NCI-H524 (cell line): ENCODE measurements at regions not wholly inside any gene's neighbourhood (a gene's known extent, or its start where the extent isn't known, plus 50 kb on each side); places are given as distances from the start of the nearest gene placed in this dataset.
"Not testable (repeated sequence)": the region's sequence is repeated elsewhere in the genome, so short reads cannot be mapped to it uniquely, and the experiment has no call there.

Source experiments
- DNase-seq, 2 experiments: peaks; one replicate each; lab custom pipeline; 2025; lab: John Stamatoyannopoulos, UW

- not testable (repeated sequence) for DNase-seq
Observed at GRCh38 chr3:94412936-94413335, 350.1 kb downstream of the NSUN3 start.

GRCh38 chr3:94413336-94414108 lies 350.7 kb downstream of the NSUN3 start:
- DNase-seq, result no peak

GRCh38 chr3:94414418-94414817 lies 351.6 kb downstream of the NSUN3 start:
- no peak for DNase-seq

DNA sequence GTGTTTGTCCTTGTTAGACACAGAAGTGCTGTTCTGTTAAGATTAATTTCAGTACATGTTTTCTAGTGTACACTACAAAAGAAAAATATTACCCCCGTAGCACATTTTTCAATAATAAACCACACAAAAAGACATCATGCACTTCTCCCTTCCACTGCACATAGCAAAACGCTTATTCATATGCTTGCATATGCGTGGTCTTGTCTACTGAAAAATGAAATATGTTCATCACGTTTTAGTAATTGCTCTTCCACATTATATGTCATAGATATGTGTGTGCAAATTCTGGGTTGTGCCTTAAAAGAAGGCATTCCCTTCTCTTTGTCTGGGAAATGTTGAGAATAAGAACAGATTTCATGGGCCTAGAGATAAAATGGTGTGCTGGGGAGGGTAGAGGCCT lies 353.9 kb downstream of the NSUN3 start:
- DNase-seq, result no peak

DNA sequence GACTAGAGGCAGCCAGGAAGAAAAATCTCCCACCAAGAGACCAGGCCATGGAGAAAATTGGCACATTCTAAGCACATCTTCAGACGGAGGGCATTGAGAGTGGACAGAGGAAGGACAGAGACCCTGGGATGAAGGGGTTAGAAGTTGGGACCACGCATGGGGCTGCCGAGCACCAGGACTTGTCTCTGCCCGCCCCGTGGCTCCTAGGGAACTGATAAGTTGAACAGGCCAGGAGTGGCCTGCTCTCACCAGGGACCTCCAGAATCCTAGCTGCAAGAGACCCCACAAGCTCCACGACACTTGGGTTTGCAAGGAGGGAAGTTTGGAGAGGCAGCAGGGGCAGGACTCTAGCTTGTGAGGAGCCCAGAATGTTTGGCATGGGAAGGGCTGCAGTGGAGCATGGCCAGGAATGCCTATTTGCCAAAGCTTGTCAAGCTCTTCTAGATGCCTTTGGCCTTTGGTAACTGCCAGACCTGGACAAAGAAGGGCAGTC lies 355.1 kb downstream of the NSUN3 start:
- DNase-seq, result no peak

DNA sequence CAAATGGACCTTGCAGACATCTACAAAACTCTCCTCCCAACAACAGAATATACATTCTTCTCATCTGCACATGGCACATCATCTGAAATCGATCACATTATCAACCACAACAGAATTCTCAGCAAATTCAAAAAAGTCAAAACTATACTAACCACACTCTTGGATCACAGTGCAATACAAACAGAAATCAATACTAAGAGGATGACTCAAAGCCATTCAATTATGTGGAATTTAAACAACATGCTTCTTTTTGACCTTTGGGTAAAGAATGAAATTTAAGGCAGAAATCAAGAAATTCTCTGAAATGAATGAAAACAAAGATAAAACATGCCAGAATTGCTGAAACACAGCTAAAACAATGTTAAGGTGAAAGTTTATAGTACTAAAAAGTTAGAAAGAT lies 358.1 kb downstream of the NSUN3 start:
- no peak for DNase-seq

DNA sequence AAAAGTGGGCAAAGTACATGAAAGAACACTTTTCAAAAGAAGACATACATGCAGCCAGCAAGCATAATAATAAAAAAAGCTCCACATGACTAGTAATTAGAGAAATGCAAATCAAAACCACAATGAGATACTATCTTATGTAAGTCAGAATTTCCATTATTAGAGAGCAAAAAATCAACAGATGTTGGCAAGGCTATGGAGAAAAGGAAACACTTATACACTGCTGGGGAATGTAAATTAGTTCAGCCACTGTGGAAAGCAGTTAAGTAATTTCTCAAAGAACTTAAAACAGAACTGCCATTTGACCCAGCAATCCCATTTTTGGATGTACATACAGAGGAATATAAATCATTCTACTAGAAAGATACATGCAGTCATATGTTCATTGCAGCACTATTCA lies 360.7 kb downstream of the NSUN3 start:
- DNase-seq, result no peak

GRCh38 chr3:94429517-94429916 lies 366.7 kb downstream of the NSUN3 start:
- no peak for DNase-seq

DNA sequence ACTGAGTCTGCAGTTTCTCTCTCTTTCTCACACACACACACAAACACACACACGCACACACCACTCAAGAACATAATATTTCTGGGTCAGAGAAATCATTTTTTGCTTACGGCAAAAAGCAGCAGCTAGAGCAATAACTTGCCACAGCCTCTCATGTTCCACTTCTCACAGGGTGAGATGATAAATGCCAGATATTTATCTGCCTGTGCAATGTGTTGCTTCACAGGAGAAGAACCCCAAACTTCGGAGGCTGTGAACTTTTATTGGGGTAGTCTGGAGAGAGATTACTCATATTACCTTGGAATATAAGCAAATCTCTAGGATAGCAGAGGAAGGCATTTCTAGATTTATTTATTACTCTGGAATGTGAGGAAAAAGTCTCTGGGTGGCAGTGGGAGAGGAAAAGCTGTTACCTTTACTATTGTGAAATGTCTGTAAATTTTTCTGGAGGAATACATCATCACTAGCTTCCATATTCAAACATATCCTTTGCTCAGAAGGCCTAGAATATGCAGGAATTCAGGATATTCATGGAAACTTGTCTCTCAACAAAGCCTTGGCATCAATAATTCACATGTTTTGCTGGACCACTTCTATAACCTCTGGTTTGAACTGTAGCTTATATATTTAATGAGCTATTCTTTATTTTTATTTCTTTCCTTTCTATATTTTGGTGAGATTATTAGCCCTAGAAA lies 369.2 kb downstream of the NSUN3 start:
- no peak for DNase-seq

DNA sequence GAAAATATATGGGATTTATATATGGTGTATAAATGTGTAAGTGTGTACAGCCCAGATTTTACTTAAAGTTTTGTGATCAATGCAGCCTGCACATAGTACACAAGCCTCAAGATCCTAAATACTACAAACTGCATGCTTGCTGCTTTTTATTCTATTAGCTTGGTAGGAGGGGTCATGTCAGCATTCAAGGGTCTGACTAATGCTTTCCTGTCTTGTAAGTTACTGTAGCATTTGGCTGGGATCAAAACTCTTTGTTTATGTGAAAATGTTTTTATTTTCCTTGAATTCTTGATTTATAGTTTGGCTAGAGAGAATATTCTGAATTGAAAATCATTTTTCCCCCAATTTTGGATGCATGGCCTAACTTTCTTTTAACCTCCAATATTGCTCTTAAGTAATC lies 370.9 kb downstream of the NSUN3 start:
- DNase-seq, result no peak

DNA sequence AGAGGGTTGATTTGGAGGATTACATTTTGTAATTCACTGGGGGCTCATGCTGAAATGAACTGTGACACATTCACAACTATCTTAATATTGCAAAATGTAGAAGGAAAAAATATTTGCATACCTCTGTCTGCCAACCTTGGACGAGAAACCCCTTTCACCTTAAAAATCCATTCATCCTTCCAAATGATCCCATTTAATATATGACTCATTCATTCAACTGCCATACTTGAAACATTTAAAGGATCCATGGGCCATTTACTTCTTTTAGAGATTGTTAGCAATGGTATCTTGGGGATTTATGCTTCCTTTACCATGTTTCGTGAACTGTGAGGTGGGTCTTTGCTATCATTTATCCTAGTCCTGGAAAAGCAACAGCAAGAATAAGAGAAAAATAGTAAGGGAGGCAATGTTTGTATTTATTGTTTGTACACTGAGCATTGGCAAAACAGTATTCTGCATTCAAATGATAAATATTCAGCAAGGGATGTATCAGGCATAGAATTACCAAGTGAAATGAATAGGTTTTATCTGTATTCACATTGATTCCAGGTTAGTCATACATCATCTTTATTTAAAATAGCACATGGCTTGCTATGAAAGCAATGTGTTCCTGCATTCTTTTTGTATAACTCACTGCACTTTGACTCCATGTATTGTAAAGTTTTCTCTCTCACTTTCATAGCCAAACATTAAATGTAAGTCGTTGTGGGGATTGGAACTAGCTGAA lies 378.1 kb downstream of the NSUN3 start:
- DNase-seq, result no peak

- DNase-seq, result no peak
Observed at GRCh38 chr3:94441494-94441847, 378.6 kb downstream of the NSUN3 start.

GRCh38 chr3:94453864-94454263 lies 391.0 kb downstream of the NSUN3 start:
- peak; percentile 99 for DNase-seq

DNA sequence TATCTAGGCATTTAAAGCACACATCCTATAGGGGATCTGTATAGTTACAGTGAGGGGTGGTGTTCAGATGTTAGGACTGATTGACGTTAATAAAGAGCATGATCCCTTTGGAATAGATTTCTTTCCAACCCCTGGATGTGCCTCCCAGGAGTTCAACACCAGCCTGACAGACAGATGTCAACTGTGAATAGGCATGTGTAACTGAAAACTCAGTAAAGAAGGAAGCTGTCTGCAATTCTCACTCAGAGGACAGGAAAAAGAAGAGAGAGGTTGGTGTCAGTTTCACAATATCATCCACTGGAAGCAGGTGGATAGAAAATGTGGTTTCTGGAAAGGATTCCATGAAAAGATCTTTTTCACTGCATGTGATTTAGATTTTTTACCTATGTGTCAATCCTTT lies 396.3 kb downstream of the NSUN3 start:
- DNase-seq, result no peak

DNA sequence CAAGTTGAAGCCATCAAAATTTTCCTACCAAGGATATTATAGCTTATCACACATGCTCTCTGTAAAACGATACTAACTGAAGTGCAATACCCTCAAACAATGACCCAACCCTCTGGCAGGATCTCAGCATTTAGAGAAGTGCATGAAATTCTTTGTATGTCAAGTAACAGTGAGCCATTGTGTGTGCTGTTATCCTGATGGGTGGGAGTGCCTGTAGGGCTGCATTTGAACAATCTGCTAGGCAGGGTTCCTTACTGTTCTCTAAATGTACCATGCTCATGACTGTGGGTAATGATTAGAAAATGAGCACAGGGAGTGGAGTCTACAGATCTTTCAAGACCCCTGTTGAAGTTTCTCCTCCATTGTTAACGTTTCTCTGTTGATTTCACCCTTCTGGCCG lies 398.1 kb downstream of the NSUN3 start:
- DNase-seq, result no peak

GRCh38 chr3:94462931-94463330 lies 400.1 kb downstream of the NSUN3 start:
- DNase-seq, result no peak

DNA sequence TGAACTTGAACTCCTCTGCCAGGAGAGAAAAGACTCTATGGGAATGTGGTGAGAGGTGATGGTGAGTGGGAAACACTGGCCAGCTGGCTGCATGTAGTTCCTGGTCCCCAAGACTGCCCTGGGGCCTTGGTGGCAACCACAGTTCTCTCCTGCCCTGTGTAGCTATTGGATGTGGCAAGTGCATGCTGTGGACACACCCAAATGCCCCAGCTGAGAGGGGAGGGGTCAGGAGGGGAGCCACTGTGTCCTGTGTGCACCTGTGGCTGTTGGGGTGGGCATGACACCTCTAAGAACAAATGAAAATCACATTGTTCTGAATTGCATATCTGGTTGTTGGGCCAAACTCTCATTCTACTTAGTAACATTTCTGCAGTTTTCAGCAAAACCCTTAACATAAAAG lies 409.6 kb downstream of the NSUN3 start:
- no peak for DNase-seq

GRCh38 chr3:94481226-94481898 lies 418.5 kb downstream of the NSUN3 start:
- peak in 1 of 2 experiments; percentile 55 for DNase-seq

DNA sequence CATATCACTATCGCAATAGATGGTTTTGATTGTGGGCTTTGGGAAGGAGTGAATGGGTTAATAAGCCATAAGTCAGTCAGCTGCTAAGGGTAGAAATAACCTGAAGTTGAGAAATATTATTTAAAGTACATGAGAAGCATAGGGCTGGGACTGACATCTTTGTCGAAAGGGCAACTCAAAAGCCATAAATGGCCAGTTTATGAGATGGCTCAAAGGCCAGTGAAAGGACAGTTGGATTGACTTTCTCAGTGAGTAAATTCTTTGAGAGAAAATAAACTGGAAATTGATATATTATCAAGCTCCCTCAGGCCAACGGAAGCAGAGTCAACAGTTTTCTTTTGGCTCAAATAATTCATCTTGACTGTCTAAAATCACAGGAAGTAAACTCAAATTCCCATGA lies 419.8 kb downstream of the NSUN3 start:
- no peak for DNase-seq

DNA sequence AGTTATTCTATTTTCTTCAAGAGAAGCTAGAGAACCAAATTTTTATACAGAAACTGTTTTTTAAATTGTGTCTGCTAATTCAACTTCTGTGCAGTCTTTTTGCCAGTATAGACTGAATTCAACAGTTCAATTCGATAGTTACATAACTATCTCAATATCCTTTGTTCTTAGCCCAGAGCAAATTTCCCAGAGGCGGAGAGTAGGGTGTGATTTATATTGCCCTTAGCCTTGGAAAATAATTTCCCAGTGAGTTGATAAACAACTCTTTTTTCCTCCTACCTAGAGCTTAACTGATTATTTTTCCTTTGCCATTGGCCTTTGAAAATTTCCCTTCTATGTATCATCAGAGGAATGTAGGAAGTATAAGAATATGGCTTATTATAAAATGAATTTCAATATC lies 420.5 kb downstream of the NSUN3 start:
- no peak for DNase-seq

DNA sequence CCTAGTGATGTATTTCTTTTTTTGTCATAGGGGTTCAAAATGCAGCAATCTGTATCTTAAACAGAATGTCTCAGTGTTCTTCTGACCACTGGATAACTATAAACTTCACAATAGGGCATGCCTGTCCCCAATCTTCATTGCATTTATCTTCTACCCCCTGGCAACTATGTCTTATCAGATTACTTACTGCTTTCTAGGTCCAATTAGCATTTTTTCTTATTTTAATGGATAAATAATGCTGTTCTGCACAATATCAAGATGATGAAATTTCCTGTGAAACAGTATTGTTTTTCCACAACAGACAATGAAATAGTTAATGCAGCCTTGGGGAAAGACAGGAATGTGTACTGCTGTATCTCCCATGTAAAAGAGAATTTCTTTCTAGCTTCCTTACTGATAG lies 432.1 kb downstream of the NSUN3 start:
- DNase-seq, result no peak

DNA sequence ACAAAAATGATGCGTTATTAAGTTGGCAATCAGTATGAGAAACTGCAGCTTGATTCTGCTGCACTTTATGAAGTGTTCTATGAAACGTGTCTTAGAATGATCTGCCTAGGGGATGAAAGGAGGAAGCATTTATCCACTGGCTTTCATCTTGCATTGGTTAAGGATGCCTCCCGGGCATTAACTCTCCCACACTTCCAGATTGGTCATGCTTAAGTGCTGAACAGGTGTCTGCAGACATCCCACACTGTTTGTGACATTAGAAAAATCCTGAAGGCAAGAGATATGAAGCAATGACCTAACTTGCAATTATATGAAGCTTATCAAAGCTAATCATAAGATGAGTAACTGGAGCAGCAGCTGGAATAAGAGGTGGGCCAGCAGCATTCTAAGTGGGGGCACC lies 437.3 kb downstream of the NSUN3 start:
- peak; percentile 38 to 82 for DNase-seq
